Hepatocyte (in vitro differentiated cells): ENCODE measurements at regions not wholly inside any gene's neighbourhood (a gene's known extent, or its start where the extent isn't known, plus 50 kb on each side); places are given as distances from the start of the nearest gene placed in this dataset.

Source experiments
- CTCF ChIP-seq: fragments of 200-600 bp; sonication (generic); IDR thresholded peaks from 2 replicates; pipeline ENCODE4 v1.5.1; 2016; ENCODE audit warnings: antibody characterized with exemption, mild to moderate bottlenecking; ENCODE audit not compliant: poor library complexity
- EZH2 ChIP-seq: fragments of 200-600 bp; sonication (generic); IDR thresholded peaks from 2 replicates; pipeline ENCODE4 v1.6.1; 2016; ENCODE audit warnings: antibody characterized with exemption, mild to moderate bottlenecking, borderline replicate concordance
- EZH2phosphoT487 ChIP-seq: fragments of 200-600 bp; sonication (generic); IDR thresholded peaks from one replicate; pipeline ENCODE4 v1.6.1; 2018; ENCODE audit warnings: antibody characterized with exemption, mild to moderate bottlenecking, low read depth, moderate library complexity; ENCODE audit not compliant: unreplicated experiment, severe bottlenecking

- TF ChIP-seq CTCF (no peak), EZH2phosphoT487 (no peak), EZH2 (no peak)
Measured at GRCh38 chr1:234669499-234669898, 59.5 kb upstream of the IRF2BP2 start.
